ENCODE measurements at regions not wholly inside any gene's neighbourhood (a gene's known extent, or its start where the extent isn't known, plus 50 kb on each side); places are given as distances from the start of the nearest gene placed in this dataset.

DNA sequence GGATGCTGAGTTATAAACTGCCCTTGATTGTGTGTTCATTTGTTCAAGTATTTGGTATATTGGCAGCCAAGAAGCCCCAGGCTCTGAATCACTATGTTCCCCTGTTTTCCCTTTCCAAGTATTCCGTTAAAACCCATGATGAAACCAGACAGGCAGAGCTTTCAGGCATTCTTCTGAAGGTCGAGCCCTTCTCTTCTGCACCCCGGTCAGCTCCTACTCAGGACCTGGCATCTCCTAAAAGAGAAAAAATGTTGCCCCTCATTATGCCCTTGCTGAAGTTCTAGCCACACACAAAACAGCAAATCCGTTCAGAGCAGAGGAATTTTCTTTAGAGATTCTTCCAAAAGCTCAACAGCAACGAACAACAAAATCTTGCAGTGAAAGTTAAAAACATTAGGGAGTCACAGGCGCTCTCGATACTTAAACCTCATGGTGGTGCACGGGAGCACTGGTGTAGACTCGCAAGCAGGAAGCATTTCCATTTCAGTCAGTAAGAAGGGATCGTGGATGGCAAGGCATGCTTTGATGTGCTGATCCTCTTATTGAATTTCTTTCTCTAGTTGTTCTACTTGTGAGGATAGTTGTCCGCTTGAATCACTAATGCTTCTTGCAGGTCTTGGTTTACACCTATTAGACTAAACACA, 264.9 kb downstream of the SKIDA1 start:
- no peak for DNase-seq (ENCODE audit: low read depth)

DNA sequence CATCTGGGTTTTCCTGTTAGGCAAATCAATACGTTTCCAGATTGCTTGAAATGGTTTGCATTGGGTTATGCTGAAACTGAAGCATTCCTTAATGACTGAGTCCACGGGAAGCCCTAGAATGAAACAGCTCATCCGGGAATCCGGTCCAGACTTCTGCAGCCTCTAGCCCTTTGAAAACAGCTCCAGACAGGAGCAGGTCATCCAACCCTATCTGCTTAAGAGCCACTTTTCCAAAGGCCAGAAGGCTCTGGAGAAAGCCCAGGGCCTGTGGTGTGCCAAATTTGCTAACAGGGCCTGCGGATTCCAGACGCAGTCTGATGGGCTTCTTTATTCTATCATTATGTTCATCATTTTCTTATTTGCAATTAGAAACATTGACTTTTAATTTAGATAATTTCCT, 265.4 kb downstream of the SKIDA1 start:
- no peak for DNase-seq (ENCODE audit: low read depth)

DNA sequence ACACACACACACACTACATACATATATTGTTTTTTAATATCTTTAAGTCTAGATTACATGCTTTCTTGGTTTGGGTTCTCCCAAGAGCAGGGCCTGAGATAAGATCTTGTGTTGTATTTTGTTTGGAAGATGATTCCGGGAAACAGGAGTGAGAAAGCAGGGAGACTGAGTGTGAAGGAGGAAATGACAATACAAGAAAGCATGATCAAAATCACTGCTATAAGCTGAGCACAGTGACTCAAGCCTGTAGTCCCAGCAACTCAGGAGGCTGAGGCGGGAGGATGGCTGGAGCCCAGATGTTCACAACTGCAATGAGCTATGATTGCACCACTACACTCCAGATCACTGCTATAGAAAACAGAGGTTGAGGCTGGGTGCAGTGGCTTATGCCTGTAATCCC, 267.6 kb downstream of the SKIDA1 start:
- DNase-seq (ENCODE audit: low read depth) = no peak

DNA sequence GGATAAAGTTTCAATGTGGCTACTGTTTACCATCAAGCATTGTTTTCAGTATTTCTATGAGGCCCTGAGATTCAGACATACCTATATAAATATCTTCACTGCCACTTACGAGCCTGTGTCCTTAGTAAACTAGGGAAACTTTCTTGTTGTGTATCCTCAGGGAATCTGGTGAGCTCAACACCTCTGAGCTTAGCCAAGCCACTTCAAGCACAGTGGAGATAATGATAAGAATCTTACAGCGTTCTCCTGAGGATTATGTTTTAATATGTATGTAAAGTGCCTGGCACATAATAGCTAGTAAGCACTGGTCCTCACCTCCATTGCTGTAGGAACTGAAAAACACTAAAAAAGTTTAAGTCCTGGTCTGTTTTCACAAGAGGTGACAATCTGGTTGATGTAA, 268.3 kb downstream of the SKIDA1 start:
- DNase-seq (ENCODE audit: low read depth) = no peak

DNA sequence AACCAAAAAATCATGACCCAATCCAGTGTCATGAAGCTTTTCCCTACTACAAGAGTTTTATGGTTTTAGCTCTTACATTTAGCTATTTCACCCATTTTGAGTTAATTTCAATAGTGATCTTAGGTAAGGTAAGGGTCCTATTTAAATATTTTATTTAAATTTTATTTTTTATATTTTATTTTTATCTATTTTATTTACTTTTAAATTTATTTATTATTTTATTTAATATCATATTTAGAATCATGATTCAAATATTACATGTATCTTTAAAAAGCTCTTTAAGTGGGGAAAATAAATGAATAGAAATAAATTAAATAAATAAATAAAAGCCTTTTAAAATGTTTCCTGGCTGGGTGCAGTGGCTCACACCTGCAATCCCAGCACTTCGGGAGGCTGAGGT, 276.0 kb downstream of the SKIDA1 start:
- DNase-seq (ENCODE audit: low read depth) = no peak

DNA sequence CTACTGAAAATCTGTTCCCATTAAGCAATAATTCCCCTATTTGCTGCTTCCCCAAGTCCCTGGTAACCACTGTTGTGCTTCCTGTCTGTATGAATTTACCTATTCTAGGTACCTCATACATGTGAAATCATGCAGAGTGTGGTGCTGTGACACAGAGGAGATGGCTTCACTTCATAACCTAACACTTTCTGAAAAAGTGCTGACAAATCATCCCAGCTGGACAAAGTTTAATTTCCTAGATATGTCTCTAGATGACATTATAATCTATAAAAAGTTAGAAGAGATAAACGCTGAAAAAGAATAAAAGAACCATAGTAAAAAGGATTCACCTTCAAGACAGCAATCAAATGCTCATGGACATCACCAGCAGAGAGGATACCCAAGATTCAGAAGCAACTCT, 277.9 kb downstream of the SKIDA1 start:
- DNase-seq (ENCODE audit: low read depth) = no peak

DNA sequence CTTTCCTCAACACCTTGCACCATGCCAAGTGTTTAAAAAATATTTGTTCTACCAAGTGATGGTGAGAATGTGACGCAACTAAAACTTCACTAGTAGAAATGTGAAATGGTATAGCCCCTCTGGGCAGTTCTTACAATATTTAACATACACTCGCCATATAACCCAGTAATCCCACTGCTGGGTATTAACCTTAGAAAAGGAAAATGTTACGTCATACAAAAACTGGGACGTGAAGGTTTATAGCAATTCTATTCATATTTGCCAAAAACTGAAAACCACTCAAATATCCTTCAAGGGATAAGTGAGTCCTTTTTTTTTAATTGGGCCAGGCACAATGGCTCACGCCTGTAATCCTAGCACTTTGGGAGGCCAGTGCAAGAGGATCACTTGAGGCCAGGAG, 279.3 kb downstream of the SKIDA1 start:
- no peak for DNase-seq (ENCODE audit: low read depth)

DNA sequence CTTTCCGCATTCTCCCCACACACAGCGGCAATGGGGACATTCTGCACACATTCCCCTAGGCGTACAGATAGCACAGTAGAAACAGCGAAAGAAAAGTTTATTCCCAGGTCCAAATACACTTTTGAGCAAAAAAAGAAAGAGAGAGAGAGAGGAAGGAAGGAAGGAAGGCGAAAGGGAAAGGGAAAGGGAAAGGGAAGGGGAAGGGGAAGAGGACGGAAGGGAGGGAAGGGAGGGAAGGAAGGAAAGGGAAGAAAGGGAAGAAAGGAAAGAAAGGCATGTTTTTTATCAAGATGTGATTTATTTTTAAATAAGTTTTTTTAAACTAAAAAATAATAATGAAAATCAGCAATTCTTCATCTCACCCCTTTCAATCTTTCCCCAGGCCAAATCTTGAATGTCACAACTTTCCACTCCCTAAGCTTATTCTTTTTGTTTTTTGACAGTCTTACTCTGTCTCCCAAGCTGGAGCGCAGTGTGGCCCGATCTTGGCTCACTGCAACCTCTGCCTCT, 281.7 kb downstream of the SKIDA1 start:
- no peak for DNase-seq (ENCODE audit: low read depth)

DNA sequence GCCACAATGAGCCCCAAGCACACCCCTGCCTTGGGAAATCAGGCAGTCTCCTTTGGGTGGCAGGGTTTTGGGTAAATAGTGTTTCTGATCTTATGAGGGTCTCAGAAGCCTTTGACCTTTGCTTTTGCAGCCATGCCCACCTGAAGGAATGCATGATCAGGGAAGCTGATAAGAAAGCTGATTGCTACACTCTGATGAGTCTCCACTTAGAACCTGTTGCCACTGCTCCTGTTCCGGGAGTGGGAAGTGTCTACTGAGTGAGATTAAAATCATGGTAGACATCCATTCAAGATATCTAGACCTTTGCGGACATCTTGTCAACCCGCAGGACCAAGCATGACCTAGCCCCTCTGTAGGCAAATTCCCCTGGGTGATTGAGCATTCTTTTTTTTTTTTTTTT, 282.6 kb downstream of the SKIDA1 start:
- DNase-seq (ENCODE audit: low read depth) = no peak

DNA sequence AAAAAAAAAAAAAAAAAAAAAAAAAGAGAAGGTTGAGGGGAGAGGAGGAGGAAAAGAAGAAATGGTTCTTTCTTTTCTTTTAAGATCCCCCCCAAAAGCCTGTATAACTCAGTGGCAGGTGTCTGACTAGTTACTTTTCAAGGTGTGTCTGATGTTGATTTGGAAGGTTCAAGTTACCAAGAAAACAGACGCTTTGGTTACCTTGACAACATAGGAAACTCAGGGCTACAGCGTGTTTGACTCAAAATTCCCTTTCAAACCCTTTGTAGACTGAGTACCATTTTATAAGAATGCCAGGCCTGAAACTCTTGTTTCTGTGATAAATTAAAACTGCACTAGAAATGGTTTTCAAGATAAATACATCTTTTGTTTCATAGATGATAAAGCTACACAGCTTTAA, 286.8 kb downstream of the SKIDA1 start:
- DNase-seq (ENCODE audit: low read depth) = no peak

DNA sequence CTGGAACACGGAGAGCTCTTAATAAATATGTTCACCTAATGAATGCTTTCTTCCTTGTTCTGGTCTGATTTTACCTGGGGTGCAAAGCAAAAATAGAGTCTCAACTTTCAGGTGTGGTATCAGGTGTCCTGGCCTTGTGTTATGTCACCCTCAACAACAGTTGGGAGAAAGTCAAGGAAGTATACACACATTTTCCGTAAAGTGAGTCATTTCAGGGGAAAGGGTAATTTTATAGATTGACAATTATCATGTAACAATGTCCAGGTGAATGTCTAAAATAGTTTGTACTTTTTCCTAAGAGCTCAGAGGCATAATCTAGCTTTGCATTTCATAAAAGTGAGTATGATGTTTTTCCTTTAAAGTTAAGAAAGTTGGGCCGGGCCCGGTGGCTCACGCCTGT, 287.4 kb downstream of the SKIDA1 start:
- no peak for DNase-seq (ENCODE audit: low read depth)

DNA sequence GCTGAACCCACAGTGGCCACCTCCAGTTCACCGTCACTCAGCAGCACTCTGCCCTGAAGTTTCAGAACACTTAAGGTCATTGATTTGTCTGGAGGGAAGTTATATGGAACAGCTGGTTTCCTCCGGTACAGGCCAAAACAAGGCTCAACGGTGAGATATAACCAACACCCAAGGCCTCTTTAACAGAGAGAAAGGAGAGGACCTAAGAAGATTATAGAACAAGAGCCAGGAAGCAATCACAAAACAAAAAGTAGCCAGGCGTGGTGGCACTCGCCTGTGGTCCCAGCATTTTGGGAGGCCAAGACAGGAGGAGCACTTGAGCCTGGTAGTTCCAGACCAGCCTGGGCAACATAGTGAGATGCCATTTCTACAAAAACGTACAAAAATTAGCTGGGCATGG, 290.7 kb downstream of the SKIDA1 start:
- no peak for DNase-seq (ENCODE audit: low read depth)

DNA sequence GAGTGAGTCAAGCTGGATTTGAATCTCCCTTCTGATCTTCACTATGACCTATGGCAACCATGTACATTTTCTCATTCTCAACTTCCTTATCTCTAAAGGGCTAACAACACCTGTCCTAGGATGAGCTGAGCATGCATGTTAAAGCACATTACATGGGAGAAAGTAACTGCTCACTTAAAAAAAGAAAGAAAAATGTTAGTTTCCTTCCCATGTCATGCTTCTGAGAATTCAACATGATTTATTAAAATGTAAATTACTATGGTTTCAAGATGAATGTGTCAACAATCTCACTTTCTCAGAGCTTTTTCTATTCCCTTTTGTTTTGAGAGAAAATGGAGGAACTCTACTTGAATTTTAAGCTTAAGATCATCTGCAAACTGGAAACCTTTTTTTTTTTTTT, 295.3 kb downstream of the SKIDA1 start:
- DNase-seq (ENCODE audit: low read depth) = no peak

DNA sequence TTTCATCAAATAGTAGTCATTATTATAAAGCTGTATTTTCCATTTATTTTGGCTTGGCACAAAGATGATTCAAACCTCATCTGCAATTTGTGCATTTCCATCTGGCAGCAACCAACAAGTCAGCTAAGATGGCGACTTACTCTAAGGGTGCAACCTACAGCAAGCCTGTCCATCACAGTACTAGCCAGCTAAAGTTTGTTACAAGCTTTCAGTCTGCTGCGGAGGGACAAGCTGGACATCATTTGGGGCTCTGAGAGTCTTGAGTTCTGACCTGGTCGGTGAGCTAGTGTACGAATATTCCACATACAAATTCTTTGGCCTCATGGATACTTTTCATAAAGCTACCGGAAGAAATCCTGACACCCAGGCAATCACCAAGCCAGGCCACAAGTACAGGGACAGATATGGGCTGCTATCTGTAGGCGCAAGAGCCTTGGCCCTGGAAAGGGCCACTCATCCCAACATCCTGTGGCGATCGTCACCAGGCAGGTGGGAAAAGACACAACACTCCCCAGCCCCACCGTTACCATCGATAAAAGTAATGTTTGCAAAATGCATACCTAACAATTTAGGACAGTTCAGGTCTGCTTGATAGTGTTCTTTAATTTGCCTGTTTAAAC, 307.6 kb downstream of the SKIDA1 start:
- no peak for DNase-seq (ENCODE audit: low read depth)

DNA sequence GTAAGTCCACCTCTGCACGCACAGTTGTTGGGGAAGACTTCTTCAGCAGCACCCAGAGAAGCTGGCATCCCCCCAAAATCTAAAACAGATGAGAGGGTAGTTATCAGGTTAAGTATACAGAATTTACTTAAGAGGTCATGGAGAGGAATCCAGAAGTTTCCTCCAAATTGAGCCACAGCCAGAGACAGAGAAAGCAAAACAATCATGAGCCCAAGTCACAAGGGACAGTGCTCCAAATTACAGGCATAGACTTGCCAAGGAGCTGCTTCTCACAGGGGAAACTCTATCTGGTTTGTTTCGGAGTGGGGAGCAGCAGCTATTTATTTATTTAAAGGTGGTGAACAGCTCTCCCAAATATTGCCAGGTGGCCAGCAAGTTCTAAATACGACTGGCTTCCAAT, 308.4 kb downstream of the SKIDA1 start:
- DNase-seq (ENCODE audit: low read depth) = no peak

DNA sequence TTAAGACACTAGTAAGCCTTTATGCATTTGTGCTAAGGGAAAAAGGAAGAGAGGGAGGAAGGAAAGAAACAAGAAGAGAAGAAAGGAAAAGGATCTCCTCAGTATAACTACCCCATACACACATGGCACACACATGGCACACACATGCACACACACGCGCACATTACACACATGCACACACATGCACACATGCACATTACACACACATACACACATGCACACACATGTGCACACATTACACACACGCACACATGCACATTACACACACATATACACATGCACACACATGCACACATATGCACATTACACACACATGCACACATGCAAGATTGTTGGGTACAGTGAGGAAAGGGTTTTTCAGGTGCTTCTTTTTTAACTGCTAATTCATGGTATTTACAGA, 311.2 kb downstream of the SKIDA1 start:
- no peak for DNase-seq (ENCODE audit: low read depth)

DNA sequence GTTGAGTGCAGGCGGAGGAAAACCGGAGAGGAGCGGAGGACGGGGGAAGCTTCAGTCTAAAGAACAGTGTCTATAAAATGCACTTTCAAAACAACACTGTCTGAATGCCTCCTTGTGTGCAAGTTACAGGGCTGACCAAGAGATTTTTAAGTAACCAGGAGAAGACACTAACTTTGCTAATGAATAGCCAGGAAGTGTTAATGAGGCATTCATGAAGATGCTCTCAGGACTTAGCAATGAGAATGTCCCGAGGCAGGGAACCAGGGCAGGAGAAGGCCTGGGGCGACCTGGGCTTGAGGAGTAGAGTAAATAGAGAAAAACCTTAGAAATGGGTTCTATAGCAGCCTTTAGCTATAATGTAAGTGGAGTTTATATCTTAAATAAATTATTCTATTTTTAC, 312.1 kb downstream of the SKIDA1 start:
- DNase-seq (ENCODE audit: low read depth) = no peak

DNA sequence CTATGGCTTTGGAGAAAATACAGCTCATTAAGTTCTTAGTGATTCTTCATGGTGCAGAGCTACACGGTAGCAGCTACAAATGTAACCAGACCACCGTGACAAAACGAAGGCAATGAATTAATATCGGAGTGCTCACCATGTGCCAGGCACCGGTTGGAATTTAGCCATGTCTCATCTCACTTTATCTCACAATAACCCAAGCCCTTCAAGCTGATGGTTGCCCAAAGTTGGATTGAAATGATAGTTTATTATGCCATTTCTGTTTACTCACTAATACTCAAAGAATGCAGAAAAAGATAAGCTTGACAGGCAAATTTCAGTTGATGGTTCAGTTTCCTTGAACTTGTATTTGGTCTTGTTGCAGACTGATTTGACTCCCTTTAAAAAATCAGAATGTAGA, 312.6 kb downstream of the SKIDA1 start:
- DNase-seq (ENCODE audit: low read depth) = no peak

DNA sequence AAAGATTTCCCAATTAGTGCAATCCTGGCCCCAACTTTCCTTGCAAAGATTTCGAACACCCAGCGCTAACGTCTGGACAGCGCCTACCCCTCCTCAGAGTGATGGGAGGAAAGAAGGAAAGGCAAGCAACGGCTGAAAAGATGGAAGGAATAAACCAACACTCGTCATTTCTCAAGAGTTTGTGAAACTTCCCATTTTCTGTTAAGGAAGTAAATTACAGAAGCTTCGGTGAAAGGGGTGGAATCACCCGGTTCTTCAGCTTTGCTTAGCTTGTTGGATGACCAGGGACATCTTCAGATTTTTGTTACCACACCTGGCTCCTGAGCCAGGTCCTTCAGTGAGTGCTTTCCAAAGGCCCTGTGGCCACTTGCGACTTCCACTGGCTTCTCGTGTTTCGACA, 313.1 kb downstream of the SKIDA1 start:
- DNase-seq (ENCODE audit: low read depth) = no peak

DNA sequence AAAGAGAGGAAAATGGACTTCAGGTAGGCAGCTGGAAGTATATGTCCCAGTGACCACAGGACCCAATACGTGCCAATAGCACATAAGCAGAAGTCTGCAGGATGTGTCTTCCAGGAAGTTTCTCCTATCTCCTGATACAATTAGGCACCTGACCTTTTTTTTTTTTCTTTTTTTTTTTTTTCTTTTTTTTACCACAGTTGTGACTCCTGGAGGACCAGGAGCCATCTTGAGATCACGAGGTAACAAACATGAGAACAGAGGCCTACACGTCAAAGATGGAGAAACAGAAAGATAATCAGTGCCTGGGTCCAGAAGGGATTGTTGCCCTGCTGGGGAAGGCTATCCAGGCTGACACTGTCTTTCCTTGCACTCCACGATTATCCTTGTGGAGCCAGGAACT, 312.4 kb upstream of the NEBL start:
- no peak for DNase-seq (ENCODE audit: low read depth)

DNA sequence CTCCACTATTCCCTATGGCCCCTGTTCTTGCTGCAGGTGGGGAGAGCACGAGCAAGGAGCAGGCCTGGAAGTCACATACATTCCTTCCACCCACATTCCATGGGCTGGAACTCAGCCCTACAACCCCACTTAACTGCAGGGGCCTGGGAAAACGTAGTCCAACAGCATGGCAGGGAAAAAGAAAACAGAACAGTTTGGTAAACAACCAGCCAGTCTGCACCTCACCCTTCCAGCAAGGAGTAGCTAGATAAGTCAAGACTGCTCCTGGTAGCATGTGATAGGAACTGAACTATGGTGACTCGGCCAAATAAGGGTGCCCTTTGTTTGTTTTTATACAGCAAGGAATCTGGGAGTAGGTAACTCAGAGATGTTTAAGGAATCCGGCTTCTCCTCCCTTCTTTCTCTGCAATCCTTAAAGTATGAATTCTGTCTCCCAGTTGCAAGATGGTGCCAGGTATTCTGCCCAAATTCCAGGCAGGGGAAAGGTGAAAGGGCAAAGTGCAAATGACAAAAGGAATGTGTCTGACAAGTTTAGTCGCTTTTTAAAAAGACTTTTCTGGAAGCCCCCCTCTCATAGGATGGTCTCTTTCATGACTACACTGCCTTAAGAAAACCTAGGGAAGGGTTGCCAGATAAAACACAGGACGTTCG, 311.7 kb upstream of the NEBL start:
- DNase-seq (ENCODE audit: low read depth) = no peak

DNA sequence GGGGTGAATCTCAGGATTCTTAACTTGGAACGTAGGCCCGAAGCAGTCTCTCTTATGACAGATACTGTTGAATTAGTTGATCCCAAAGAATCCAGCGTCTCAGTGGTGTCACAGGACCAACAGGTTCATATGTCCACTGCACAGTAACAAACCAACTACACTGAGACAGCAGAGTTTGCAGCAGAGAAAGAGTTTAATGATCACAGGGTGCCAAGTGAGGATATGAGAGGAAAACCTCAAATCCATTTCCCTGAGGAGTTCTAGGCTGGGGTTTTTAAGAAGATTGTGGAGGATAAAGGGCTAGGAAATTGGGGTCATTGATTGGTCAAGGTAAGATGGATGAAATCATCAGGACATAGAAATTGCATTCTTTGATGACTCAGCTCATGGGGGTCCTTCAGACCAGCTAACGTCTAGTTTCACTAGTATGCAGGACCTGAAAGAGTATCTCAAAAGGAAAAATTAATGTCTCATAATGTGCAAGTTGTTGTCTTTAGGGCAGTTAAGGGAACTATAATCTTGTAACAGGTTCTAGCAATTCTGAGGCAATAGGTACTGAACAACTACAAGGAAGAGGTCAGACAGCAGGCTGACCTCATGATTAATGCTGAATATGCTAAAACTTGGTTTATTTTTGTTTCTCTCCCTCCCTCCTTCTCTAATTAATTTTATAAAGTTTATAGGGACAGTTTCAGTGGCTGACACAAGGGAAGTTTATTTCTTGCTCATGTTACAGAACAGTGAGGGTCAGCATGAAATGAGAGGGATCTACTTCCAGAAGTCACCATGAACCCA, 310.9 kb upstream of the NEBL start:
- no peak for DNase-seq (ENCODE audit: low read depth)

DNA sequence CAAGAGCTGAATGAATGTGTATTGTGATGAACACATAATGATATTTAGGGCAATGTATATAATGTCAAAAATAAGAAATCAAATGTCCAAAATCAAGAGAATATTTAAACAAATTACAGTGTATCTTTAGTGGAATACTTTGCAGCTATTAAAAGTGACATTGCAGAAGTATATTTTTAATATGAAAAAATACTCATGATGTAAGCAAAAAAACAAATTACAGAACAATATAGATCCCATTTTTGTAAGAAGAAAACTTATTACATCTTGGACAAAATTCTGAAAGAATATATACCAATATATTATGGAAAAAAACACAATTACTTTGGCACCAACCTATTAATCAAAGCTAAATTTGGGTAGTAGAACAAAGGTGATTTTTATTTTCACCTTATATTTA, 308.2 kb upstream of the NEBL start:
- no peak for DNase-seq (ENCODE audit: low read depth)
